NCI-H1417 (cell line): ENCODE measurements at regions not wholly inside any gene's neighbourhood (a gene's known extent, or its start where the extent isn't known, plus 50 kb on each side); places are given as distances from the start of the nearest gene placed in this dataset.
A peak's percentile ranks its signal among the peaks of the same experiment; 100 is the strongest.
"Not testable (repeated sequence)": the region's sequence is repeated elsewhere in the genome, so short reads cannot be mapped to it uniquely, and the experiment has no call there.

ENCODE experiments used
- DNase-seq, 3 experiments: peaks; one replicate each; lab custom pipeline; 2025; lab: John Stamatoyannopoulos, UW

- DNase-seq, result no peak
Measured at GRCh38 chr10:78589687-78590086, 479.1 kb upstream of the ZMIZ1 start.

- DNase-seq, result no peak
Measured at GRCh38 chr10:78591066-78591465, 477.7 kb upstream of the ZMIZ1 start.

GRCh38 chr10:78594559-78595268, 474.1 kb upstream of the ZMIZ1 start:
- DNase-seq, result peak in 2 of 3 experiments; percentile 27 to 78

- DNase-seq, result no peak
Measured at GRCh38 chr10:78595269-78595619, 473.5 kb upstream of the ZMIZ1 start.

- no peak for DNase-seq
Measured at GRCh38 chr10:78596556-78596955, 472.2 kb upstream of the ZMIZ1 start.

- DNase-seq, result no peak
Measured at GRCh38 chr10:78597796-78598555, 470.8 kb upstream of the ZMIZ1 start.

GRCh38 chr10:78599122-78599853, 469.5 kb upstream of the ZMIZ1 start:
- DNase-seq, result peak in 1 of 3 experiments; percentile 2

- DNase-seq, result no peak
Measured at GRCh38 chr10:78600121-78600665, 468.6 kb upstream of the ZMIZ1 start.

- no peak for DNase-seq
Measured at GRCh38 chr10:78600740-78601139, 468.0 kb upstream of the ZMIZ1 start.

- no peak for DNase-seq
Measured at GRCh38 chr10:78602201-78602932, 466.4 kb upstream of the ZMIZ1 start.

- no peak for DNase-seq
Measured at GRCh38 chr10:78604286-78604685, 464.5 kb upstream of the ZMIZ1 start.

- DNase-seq, result no peak
Measured at GRCh38 chr10:78604721-78605120, 464.0 kb upstream of the ZMIZ1 start.

- no peak for DNase-seq
Measured at GRCh38 chr10:78605800-78606350, 462.9 kb upstream of the ZMIZ1 start.

GRCh38 chr10:78606766-78607165, 462.0 kb upstream of the ZMIZ1 start:
- DNase-seq, result not testable (repeated sequence)

- DNase-seq, result no peak
Measured at GRCh38 chr10:78609976-78610375, 458.8 kb upstream of the ZMIZ1 start.

- DNase-seq, result no peak
Measured at GRCh38 chr10:78613132-78613531, 455.6 kb upstream of the ZMIZ1 start.

GRCh38 chr10:78614267-78614666, 454.5 kb upstream of the ZMIZ1 start:
- DNase-seq, result no peak

- DNase-seq, result no peak
Measured at GRCh38 chr10:78614744-78615143, 454.0 kb upstream of the ZMIZ1 start.

- peak in 2 of 3 experiments; percentile 6 to 51 for DNase-seq
Measured at GRCh38 chr10:78616125-78616695, 452.6 kb upstream of the ZMIZ1 start.

- no peak for DNase-seq
Measured at GRCh38 chr10:78617115-78617514, 451.7 kb upstream of the ZMIZ1 start.

GRCh38 chr10:78617631-78618030, 451.1 kb upstream of the ZMIZ1 start:
- DNase-seq, result no peak
